Ishikawa (cell line): ENCODE measurements at regions not wholly inside any gene's neighbourhood (a gene's known extent, or its start where the extent isn't known, plus 50 kb on each side); places are given as distances from the start of the nearest gene placed in this dataset.

ENCODE experiments used
- CEBPB ChIP-seq: IDR thresholded peaks from 2 replicates; pipeline ENCODE4 v1.6.1; 2012
- CREB1 ChIP-seq: IDR thresholded peaks from 2 replicates; pipeline ENCODE4 v1.6.1; 2012; ENCODE audit warnings: low read depth
- EGR1 ChIP-seq: IDR thresholded peaks from 2 replicates; pipeline ENCODE4 v1.6.1; 2012
- EP300 ChIP-seq: IDR thresholded peaks from 2 replicates; pipeline ENCODE4 v1.6.1; 2012; ENCODE audit warnings: borderline replicate concordance
- FOXM1 ChIP-seq: IDR thresholded peaks from 2 replicates; pipeline ENCODE4 v1.6.1; 2012; ENCODE audit warnings: low read depth, borderline replicate concordance
- NFIC ChIP-seq: IDR thresholded peaks from 2 replicates; pipeline ENCODE4 v1.6.1; 2012
- RAD21 ChIP-seq: IDR thresholded peaks from 2 replicates; pipeline ENCODE4 v1.6.1; 2012; ENCODE audit warnings: low read depth
- TAF1 ChIP-seq: IDR thresholded peaks from 2 replicates; pipeline ENCODE4 v1.6.1; 2012; ENCODE audit warnings: low read depth, mild to moderate bottlenecking
- TCF12 ChIP-seq: IDR thresholded peaks from 2 replicates; pipeline ENCODE4 v1.6.1; 2012; ENCODE audit warnings: low read depth
- TEAD4 ChIP-seq: IDR thresholded peaks from 2 replicates; pipeline ENCODE4 v1.6.1; 2012
- USF1 ChIP-seq: IDR thresholded peaks from 2 replicates; pipeline ENCODE4 v1.6.1; 2012
- YY1 ChIP-seq: IDR thresholded peaks from 2 replicates; pipeline ENCODE4 v1.6.1; 2012; ENCODE audit warnings: low read depth
- ZBTB7A ChIP-seq: IDR thresholded peaks from 2 replicates; pipeline ENCODE4 v1.6.1; 2012; ENCODE audit warnings: low read depth
- TF ChIP-seq, protein P1 (sequence below): IDR thresholded peaks from 2 replicates; pipeline ENCODE4 v1.6.1; 2012
- TF ChIP-seq, protein P2 (sequence below): IDR thresholded peaks from 2 replicates; pipeline ENCODE4 v1.6.1; 2012; ENCODE audit warnings: low read depth, mild to moderate bottlenecking

DNA sequence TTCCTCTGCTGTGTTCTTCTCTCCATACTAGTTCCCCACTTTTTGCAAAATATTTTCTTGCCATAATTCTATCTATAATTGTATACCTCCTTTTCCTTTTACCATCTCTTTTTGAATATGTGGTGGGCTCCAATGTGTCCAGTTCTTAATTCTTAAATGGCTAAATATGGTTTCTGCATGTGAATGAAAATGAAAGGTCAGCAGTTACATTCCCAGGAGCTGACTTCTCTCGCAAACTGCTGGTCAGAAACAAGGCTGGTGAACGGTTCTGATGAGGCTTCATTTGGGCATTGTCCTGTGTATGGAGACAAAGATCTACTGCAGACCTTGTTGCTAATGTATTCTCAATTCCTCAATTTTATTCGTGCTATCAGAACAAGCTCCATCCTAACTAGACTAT is 309.2 kb downstream of the SNX13 start:
- TF ChIP-seq TEAD4 (no peak), RAD21 (no peak), FOXM1 (no peak), EGR1 (no peak), CEBPB (no peak), TAF1 (no peak), EP300 (no peak), YY1 (no peak), CREB1 (no peak), TCF12 (no peak), ZBTB7A (no peak), NFIC (no peak), USF1 (no peak)
- TF ChIP-seq, protein P1, sequence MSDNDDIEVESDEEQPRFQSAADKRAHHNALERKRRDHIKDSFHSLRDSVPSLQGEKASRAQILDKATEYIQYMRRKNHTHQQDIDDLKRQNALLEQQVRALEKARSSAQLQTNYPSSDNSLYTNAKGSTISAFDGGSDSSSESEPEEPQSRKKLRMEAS: no peak
- TF ChIP-seq, protein P2, sequence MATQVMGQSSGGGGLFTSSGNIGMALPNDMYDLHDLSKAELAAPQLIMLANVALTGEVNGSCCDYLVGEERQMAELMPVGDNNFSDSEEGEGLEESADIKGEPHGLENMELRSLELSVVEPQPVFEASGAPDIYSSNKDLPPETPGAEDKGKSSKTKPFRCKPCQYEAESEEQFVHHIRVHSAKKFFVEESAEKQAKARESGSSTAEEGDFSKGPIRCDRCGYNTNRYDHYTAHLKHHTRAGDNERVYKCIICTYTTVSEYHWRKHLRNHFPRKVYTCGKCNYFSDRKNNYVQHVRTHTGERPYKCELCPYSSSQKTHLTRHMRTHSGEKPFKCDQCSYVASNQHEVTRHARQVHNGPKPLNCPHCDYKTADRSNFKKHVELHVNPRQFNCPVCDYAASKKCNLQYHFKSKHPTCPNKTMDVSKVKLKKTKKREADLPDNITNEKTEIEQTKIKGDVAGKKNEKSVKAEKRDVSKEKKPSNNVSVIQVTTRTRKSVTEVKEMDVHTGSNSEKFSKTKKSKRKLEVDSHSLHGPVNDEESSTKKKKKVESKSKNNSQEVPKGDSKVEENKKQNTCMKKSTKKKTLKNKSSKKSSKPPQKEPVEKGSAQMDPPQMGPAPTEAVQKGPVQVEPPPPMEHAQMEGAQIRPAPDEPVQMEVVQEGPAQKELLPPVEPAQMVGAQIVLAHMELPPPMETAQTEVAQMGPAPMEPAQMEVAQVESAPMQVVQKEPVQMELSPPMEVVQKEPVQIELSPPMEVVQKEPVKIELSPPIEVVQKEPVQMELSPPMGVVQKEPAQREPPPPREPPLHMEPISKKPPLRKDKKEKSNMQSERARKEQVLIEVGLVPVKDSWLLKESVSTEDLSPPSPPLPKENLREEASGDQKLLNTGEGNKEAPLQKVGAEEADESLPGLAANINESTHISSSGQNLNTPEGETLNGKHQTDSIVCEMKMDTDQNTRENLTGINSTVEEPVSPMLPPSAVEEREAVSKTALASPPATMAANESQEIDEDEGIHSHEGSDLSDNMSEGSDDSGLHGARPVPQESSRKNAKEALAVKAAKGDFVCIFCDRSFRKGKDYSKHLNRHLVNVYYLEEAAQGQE: no peak

GRCh38 chr7:17632384-17632783 is 307.9 kb downstream of the SNX13 start:
- TF ChIP-seq EGR1: no peak
- TF ChIP-seq ZBTB7A: no peak
- no peak for TF ChIP-seq TCF12
- no peak for TF ChIP-seq TAF1
- TF ChIP-seq NFIC: no peak
- no peak for TF ChIP-seq USF1
- no peak for TF ChIP-seq FOXM1
- no peak for TF ChIP-seq RAD21
- TF ChIP-seq, protein P1: no peak
- TF ChIP-seq YY1: no peak

DNA sequence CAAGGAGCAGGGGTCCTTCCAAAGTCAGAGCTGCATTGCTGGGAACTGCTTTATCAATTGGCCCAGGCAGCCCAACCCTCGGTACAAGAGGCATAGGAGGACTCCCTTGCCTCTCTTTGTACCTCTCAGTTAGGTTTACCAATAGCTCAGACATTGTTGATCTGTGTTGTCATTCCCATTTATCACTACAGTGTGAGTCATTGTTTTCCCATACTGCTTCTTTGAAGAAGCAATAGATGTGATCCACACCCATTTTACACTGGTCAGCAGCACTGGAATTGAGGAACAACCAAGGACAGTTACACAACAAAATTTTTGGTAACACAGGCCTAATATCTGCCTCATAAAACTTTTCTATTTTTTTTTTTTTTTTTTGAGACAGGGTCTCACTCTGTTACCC is 307.2 kb downstream of the SNX13 start:
- TF ChIP-seq TEAD4 (no peak), EGR1 (no peak), ZBTB7A (no peak)

GRCh38 chr7:17638727-17639126 is 301.6 kb downstream of the SNX13 start:
- no peak for TF ChIP-seq CEBPB
- TF ChIP-seq RAD21: no peak
- no peak for TF ChIP-seq ZBTB7A
- no peak for TF ChIP-seq TEAD4
- no peak for TF ChIP-seq NFIC
- no peak for TF ChIP-seq EP300
- TF ChIP-seq, protein P1: no peak
- TF ChIP-seq FOXM1: no peak
- TF ChIP-seq, protein P2: no peak
- no peak for TF ChIP-seq TAF1

GRCh38 chr7:17640730-17641377 is 299.4 kb downstream of the SNX13 start:
- TF ChIP-seq RAD21: peak; percentile 35
- TF ChIP-seq, protein P1: no peak

DNA sequence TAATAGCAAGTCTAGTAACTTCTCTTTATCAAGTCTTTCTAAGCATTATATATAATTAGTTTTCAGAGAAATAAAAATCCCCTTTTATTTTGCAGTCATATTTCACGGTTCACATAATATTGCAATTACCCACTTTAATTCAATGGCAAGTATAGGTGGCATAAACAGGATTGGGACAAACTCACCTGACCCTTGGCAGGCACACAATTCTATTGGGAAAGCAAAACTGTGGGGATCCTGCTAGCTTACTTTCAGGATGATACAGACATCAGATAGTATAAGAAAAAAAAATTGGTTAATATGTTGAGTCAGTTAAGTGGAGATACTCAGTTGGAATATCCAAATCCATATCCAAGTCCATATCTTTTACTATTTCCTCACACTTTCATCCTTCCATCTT is 294.8 kb downstream of the SNX13 start:
- TF ChIP-seq, protein P1: no peak
- no peak for TF ChIP-seq CREB1
- no peak for TF ChIP-seq CEBPB
